ENCODE measurements at regions not wholly inside any gene's neighbourhood (a gene's known extent, or its start where the extent isn't known, plus 50 kb on each side); places are given as distances from the start of the nearest gene placed in this dataset.

DNA sequence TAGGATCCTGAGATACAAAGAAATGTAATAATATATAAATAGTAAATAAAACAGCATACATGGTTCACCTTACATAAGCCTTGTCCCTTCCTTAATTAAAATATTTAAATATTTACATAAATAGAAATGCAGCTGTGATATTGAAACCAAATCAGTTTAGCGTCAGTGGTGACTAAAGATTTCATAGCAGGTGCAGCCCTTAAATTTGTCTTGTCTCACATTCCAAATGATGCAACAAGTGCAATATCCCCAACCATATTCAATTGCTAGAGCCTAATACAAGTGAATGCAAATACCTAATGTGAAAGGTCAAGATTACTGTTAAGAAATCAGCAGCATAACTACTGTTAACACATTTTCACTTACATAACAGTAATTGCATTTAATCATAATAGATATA, 539.5 kb downstream of the NYAP2 start:
- DNase-seq (ENCODE audit: low spot score): no peak

DNA sequence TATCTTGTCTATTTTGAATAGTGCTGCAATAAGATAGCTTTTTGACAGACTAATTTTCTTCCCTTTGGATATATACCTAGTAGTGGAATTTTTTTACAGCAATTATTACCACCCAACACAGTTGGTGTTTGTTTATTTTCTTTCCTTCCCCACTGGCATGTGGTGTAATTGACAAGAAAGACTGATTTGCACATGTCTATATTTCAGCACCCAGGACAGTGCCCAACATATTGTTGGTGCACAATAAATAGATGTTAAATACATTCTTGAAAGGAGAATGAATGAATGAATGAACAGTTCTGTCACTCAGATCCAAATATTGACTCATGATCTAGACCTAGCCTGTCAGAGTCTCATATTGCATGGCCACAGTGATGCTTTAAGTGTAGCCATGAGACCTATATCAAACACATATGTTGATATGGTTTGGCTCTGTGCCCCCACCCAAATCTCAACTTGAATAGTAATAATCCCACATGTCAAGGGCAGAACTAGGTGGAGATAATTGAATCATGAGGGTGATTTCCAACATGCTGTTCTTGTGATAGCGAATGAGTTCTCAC, 538.2 kb downstream of the NYAP2 start:
- no peak for DNase-seq (ENCODE audit: low spot score)

DNA sequence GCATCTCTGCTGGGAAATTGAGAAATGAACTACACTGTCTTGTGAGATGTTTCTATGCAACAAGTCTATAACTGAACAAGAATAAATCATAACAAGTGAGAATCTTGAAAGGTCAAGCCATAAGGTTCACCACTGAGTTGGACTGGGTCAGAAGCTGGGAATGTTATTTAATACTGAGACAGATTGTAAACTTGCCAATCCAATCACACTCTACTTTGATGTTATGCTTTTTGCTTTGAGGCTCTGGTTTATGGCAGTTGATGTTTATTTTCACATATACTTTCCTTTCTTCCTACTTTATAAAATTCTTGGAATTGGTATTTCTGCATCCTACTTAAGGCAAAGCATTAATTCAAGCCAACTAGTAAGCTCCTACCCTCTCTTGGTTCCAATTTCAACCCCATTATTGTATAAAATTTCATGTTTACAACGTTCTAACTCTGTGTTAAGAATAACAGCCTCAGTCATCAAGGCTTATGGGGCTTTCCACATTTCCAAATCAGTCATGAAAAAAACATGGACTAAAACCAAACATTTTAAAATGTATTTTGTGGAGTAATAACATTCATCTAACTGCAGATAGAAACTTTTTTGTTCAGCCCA, 533.4 kb downstream of the NYAP2 start:
- DNase-seq (ENCODE audit: low spot score): no peak

DNA sequence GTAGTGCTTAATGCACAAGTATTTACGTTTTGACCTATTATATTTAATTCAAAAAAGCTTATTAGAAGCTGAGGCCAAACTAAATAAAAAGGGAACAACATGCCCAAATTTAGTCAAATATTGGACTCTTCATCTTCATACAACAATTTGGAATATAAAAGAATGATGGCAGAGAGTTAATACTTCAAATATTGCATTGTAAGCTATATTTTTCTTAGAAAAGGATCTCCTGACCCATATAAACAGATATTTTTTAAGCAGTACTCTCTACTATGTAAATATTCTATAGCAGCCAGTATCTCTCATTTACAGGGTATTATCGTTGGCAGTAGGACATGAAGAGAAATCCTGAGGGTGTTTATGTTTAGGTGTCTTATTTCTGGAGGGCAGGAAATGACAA, 531.2 kb downstream of the NYAP2 start:
- DNase-seq (ENCODE audit: low spot score): no peak

DNA sequence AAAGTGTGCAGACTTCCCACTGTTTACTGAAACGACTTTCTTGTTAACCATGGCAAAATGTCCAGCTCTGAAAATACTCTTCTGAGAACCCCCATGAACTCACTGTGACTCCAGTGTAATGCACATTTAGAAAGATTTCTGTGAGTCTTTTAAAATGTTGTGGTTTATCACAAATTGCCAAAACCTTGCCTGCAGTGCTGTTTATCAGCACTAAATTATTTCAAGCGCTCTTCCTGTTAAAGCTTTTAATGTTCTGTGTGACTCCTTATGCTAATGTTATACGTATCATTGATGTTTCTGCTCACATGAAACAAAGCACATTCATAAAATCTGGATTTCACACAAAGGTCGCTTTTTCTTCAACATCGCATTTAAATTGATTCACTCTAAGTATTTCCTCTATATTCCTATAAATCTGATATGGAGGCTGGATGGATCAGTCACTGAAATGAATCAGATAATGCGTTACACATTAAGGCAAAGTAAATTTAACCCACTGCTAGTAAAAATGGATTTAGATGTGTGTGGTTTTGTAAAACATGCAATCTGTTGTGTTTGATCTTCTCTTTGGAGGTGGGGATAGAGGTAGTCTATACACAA, 521.2 kb downstream of the NYAP2 start:
- no peak for DNase-seq (ENCODE audit: low spot score)

DNA sequence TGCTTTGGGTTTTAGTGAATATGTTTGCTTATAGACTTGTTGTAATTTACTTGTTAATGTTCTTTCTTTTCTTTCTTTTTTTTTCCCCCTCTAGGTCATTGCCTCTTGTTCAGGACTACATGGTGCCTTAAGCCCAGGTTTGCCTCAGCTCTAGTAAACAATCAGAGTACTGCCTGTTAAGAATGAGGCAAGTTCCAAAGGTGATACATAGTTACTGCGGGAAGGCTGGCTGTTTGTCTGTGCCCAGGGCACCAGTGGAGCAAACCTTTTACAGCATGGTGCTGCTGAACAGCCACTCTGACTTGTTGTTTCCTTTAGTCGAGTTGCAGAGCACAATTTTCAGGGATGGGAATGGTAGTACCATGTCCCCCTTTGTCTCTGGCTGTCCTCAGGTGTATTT, 517.2 kb downstream of the NYAP2 start:
- no peak for DNase-seq (ENCODE audit: low spot score)

DNA sequence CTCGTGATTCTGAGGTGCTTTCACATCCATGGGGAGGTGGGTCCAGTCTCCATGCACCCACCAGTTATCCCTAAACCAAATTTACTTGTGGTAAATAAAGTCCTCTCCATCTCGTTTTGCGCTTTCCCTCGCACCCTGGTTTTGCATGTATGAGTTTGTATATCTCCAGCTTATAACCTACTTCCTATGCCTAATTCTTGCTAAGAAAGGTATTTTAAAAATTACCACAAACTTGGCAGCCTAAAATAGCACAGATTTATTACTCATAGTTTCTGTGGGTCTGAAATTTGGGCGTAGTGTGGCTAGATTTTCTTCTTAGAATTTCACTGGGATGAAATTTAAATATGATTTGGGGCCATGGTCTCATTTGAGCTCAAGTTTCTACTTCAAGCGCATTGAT, 511.5 kb downstream of the NYAP2 start:
- no peak for DNase-seq (ENCODE audit: low spot score)

DNA sequence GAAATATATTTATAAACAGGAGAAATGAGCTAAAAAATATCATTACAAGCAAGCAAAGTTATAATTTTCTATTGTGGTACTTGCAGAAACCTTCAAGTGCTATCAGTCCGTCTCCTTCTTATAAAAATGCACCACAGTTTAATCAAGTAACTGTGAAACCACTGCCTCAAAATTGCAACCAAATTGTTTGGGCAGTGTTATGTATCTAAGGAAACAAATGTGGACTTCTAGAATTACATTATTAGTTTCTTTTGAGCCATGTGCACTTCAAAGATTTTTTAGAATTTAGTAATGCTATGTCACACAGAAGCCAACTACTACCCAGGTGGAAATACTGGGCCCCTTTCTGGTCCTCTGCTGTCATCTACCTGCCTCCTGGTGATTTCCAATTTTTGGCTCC, 495.6 kb downstream of the NYAP2 start:
- no peak for DNase-seq (ENCODE audit: low spot score)

DNA sequence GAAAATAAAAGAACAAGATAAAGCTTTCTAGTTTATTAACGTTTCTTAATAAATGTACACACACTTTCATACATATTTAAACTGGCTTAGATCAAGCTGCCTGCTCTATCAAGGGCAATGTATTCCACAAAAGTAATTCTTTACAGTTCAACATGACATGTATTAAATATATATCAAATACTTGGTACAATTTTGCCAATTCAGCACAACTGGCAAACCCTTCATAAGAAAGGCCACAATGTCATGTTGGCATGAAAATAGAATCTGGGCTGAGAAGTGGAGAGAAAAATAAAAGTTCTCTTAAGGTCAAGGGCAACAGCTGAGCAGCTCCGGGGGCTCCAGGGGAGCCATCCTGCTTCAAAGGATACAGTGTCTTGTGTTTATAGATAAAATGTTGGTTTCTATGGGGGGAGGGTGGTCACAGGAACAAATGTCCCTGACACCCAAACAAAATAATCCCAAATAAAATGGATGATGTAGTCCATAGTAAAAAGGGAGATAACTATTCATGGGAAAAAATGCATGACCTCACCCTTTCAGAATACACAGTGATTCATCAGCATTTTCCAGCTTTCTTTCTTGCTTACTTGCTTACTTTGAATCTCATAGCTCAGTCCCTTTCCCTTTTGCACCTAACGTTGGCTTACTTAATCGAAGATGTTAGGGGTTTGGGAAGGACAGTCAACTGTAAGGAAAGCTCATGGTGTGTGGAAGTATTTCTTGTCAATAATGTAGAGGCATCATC, 494.9 kb downstream of the NYAP2 start:
- DNase-seq (ENCODE audit: low spot score): no peak

DNA sequence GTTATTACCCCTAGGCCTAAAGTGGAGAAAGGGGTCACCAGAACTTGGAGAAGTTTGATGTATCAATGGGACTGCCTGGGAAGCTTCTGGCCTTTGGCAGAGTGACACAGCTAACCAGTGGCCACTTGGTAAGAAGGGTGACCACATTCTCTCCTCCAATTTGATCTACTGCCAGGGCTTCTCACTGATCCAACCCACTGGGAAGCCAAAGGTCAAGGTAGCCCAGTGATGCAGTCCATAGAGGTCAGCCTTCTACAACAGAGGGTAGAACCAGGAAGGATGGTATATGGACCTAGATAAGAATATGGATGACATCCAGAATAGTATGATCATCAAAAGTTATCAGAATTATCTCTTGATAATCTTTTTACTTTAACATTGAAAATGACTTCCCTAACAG, 493.6 kb downstream of the NYAP2 start:
- DNase-seq (ENCODE audit: low spot score): no peak

DNA sequence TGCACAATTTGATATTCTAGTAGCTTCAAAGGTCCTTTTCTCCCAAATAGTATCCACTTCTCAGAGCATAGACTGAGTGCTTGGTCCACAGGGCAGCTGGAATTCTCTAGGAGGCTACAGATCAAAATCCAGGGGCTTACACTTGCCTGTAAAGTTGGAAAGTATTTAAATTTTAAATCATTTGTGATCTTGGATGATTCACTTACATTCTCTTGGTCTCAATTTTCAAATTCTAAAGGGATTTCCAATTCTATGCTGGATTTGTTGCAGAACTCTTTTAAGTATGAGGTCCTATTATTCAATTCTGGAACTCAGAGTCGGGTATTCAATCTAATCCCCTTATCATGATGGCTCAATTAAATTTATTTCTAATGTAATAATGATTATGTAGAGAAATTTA, 492.3 kb downstream of the NYAP2 start:
- no peak for DNase-seq (ENCODE audit: low spot score)

DNA sequence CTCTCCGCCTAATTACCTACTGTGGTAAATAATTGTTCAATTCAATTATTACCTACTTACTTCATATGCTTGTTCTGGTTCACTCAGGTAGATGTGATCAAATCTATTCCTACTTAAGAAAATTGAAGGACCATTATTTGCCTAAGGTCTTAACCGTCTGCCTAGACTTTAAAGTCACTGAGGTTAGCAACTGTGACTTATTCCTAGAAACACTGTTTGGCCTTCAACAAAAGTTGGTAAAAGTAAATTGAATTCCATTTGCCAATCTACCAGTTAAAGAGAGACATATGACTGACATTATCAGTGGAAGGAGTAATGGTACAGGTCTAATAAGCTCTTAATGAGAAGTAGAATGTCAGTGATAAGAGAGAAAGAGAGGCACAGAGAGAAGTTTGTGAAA, 491.5 kb downstream of the NYAP2 start:
- no peak for DNase-seq (ENCODE audit: low spot score)

DNA sequence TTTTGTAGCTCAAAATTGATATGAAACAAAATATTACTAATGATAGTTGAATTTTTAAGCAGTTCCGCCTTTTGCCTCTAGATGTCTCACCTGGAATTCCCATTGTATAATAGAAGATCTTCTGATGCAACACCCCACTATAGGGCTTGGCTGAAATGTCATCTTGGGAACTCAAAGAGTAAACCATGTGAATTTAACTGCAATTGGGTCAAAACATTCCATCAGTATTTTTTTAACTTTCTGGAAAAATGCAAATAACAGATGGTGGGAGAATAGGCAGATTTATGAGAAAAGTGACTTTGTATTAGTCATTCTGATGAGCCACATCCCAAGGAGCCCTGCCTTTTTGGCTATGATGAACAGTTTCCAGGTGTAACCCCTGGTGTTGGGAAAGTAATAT, 489.9 kb downstream of the NYAP2 start:
- DNase-seq (ENCODE audit: low spot score): peak; percentile 23

DNA sequence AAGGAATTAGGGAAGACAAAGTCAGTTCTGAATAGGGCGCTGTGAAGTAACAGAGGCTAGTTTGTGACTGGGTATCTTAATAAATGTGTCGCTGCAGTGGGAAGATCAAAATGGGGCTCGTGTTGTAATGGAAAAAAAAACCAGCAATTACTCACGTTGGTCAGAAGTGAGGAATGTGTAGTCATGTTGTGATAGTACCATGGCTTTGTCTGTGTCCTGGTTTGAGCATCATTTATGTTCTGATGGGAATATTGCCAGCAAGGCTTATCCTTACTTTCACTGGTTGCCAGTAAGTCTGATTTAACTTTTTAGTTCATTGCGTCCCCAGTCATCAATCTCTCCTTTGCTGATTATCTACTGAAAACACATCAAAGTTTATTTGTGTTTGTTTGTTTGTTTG, 467.6 kb downstream of the NYAP2 start:
- DNase-seq (ENCODE audit: low spot score): no peak

DNA sequence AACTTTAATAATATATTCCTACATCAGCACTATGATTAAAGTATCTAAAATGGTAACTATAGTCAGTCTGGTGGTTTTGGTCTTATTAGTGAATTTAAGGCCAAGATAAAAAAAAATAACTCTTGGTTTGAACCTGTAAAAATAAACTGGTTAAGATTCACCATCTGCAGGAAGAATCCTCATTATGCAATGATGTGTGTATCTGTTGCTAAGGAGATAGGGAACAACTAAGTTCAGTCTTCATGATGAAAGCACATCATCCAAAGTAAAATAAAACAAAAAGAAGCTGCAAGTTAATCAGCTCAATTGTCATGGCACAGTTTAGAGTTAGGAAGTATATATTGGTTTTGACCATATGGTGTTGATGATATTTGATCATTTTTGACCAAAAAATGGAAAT, 466.0 kb downstream of the NYAP2 start:
- no peak for DNase-seq (ENCODE audit: low spot score)

DNA sequence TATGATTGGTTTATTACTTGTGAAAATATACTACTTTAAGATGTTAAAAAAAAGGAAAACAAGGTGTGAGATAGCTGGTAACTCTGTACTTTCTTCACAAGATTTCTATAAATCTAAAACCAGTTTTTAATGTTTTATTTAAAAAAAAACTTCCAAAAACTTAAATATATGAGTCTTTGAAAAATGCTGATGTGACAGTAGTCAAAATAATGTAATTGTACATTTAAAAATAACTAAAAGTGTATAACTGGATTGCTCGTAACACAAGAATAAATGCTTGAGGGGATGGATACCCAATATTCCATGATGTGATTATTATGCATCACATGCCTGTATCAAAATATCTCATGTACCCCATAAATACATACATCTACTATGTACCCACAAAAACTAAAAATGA, 464.9 kb downstream of the NYAP2 start:
- DNase-seq (ENCODE audit: low spot score): no peak

DNA sequence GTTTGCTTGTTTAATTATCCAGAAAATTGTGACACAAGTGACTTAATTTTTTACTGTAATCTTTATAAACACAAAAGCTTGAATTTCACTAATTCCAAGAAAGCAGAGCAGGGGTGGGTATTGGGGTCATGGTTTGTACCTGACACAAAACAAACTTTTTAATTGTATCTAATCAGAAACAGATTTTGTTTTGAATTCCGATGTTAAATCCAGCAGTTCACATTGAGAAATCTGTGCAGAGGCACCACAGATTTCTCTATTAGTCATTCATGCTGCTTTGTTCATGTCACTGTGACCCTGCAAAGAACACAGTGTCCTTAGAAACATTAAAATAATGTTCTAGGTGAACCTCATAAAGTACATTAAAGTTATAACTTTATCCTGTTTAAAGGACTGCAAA, 443.4 kb downstream of the NYAP2 start:
- DNase-seq (ENCODE audit: low spot score): no peak

DNA sequence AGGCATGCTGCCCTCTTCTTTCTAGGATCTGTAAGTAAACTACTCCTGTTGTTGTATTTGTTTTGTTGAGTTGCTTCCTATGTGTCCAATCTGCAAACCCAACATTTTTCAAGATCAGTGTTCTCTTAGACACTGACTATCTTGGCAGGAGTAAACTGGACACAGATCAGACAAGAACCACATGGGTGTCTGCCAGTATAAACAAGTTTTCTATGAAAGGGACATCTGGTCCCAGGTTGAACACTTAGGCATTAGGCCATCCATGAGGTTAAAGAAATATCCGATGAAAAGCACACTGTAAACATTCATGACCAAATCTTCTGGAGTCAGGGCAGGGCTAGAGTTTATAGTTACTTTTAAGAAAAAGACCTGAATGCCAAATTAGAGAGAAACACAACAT, 441.8 kb downstream of the NYAP2 start:
- DNase-seq (ENCODE audit: low spot score): no peak

DNA sequence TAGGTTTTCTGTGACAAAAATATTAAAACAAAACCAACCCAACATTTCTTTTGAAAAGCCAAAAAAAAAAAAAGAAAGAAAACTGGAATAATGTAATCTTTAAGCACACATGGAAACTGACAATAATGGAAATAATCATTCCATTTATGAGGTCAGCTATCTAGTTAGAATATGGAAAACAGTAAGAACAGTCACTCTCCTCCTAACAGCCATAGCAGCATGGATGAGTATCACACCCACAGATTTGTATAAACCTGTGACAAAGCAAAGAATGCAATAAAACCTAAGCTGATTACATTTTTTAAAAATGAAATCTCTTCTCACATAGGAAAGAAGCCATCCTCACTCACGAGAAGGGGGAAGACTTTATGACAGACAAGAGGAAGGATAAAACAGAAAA, 437.8 kb downstream of the NYAP2 start:
- DNase-seq (ENCODE audit: low spot score): no peak

DNA sequence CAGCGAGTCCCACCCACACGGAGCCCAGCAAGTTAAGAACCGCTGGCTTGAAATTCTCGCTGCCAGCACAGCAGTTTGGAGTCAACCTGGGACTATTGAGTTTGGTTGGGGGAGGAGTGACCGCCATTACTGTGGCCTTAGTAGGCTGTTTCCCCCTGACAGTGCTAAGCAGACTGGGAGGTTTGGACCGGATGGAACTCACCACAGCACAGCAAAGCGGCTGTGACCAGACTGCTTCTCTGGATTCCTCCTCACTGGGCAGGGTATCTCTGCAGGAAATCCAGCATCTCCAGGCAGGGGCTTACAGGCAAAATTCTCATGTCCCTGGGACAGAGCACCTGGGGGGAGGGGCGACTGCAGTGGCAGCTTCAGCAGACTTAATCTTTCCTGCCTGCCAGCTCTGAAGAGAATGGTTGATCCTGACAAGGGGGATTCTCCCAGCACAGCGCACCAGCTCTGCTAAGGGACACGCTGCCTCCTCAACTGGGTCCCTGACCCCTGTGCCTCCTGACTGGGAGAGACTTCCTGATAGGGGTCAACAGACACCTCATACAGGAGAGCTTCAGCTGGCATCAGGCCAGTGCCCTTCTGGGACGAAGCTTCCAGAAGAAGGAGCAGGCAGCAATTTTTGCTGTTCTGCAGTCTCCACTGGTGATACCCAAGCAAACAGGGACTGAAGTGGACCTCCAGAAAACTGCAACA, 425.4 kb downstream of the NYAP2 start:
- DNase-seq (ENCODE audit: low spot score): no peak

DNA sequence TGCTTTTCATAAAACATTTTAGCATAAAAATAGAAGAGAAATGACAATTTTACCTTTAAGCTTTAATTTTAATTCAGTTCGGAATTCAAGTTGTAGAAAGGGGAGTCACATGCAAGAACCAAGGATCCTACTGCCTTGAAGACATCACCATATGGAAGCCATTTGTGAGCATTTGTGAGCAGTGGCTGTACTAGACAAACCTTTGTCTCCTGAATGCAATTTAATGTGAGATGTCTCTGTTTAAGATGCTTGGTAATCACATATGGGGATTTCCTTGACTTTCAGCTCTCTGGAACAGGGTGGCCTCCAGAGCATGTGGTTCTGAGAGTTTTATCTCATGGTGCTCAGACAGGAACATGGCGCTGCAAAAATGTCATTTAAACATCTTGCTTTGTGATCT, 421.8 kb downstream of the NYAP2 start:
- DNase-seq (ENCODE audit: low spot score): no peak

DNA sequence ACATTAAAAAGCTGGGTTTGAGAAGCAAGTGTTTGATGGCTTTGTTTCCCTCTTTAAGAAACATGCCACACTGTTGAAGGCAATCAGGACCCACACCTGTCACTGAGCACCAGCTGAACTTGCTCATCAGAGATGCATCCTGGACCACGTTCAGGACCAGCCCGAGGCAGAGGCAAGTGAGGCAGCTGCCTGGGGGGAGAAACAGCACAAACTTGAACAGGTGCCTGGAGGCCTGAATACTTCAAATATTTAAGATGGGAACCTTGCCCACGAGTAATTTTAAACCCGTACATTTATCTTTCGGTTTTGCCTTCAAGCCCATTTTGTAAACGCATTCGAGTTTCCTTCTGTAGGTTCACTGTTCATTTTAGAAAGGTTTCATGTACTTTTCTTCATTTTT, 421.3 kb downstream of the NYAP2 start:
- no peak for DNase-seq (ENCODE audit: low spot score)

DNA sequence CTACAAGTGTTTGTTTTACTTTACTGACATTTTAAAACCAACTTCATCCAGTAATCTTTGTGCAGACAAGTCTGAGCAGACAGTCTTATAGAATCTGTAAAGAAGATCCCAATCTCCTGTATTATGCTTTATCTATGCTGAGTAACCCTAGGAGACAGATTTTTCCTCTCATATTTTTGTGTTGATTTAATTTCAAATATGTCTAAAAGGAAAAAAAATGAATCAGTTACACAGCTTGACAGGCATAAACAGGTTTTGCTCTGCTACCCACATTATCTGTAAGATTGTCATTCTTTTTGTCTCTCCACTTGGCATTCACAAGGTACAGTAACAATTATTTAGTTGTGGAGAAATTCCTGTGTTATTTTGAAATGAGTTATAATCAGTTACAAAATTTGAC, 415.0 kb downstream of the NYAP2 start:
- no peak for DNase-seq (ENCODE audit: low spot score)

Measured in CD4-positive, alpha-beta T cell treated with Interleukin-2 at 100 ng/mL for 4 hours (primary cell).